COLO829 (cell line): ENCODE measurements at regions not wholly inside any gene's neighbourhood (a gene's known extent, or its start where the extent isn't known, plus 50 kb on each side); places are given as distances from the start of the nearest gene placed in this dataset.

Source experiments
- DNase-seq: peaks from one replicate; pipeline ENCODE4 v3.0.0; 2012; ENCODE audit warnings: low spot score

DNA sequence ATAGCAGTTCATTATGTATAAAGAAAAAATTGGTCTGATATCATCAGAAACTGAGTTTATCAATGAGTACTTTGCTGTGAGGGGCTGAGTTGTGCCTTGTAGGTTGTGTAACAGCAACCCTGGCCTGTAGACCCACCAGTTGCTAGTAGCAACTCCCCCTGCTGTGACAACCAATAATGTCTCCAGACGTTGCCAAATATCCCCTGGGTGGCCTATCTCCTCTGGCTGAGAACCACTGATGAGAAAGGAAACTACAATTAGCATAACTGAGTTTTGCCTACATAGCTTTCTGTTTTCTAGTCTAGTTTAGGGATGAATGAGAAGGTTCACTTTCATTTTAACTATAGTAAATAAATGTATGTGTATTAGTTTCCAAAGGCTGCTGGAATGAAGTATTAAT, 234.1 kb downstream of the CPE start:
- no peak for DNase-seq

DNA sequence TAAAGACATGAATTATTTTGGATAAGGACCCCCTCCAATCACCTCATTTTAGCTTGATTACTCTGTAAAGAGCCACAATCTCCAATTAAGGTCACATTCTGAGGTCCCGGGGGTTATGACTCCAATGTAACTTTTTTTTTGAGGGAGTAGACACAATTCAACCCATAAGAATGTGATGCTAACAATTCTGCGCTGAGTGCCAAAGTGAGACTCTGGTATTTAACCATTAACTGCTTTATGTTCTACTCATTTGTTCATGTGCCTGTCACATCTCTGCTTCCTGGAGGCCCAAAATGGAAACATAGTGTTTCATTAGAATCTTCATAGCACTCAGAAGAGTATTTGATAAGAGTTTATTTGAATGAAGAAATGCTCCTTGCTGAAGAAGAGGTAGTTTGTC, 234.8 kb downstream of the CPE start:
- DNase-seq = no peak

DNA sequence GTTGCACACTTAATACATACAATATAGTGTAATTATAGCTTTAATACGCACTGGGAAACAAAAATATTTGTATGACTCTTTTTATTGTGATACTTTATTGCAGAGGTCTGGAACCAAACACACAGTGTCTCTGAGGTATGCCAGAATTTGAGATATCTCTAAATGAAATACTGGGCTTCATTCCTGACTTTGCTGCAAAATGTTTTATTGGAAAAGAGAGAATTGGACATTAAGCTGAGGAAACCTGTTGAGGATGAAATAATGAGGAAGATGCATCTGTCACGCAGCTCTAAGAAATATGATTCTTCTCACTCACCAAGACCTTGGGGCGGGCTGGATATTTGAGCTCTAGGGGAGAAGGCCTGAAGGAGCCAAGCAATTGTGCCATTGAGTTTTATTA, 242.1 kb downstream of the CPE start:
- DNase-seq = no peak

DNA sequence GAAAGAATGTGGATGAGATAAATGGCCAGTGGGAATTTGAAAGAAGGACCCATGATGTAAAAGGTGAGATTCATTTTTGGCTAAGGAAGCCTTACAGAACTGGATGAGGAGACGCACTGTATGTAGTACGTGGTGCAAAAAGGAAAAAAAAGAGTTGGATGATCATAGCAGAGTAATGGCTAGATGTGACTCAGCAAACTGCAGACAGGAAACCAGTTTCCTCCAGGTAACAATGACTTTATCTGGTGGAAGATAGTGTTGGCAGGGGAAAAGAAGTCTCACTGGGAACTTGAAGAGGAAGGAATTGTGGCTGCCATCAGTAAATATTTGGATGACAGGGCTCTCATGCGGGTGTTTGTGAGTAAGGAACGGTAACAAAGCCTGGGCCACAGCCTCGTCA, 243.2 kb downstream of the CPE start:
- DNase-seq = no peak

DNA sequence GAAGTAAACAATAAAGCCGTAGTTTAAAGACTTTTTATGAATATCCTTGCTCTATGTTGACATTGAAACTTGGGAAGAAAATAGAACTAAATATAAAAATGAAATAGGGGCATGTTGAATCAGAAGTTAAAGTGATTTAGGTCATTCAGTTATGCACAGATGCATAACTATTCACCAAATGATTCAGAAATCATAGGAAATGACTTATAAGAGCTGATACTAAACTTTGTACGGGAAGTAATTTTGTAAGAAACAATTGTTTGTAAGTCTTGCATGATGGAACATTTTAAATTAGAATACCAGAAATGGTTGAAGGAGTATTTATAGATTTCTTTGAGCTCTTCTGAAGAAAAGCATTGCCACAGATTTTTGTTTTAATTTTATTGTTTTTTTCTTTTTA, 246.5 kb downstream of the CPE start:
- no peak for DNase-seq

DNA sequence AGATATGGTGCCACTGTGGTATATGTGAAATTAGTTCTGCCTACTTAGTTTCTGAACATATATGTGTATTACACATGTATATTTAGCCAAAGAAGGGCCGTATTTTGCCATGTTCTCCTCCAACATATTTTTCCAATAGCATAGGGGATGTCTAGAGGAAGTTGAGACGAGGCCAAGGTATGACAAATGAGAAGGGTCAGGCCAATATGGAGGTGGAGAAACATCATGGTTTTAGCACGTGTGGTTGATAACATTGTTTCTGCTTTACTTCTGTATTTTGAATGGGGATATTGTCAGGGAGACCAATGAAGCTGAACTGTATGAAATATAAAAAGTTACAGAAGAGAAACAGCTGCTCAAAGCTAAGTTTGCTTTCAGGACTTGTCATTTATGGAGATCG, 246.7 kb upstream of the TLL1 start:
- no peak for DNase-seq

DNA sequence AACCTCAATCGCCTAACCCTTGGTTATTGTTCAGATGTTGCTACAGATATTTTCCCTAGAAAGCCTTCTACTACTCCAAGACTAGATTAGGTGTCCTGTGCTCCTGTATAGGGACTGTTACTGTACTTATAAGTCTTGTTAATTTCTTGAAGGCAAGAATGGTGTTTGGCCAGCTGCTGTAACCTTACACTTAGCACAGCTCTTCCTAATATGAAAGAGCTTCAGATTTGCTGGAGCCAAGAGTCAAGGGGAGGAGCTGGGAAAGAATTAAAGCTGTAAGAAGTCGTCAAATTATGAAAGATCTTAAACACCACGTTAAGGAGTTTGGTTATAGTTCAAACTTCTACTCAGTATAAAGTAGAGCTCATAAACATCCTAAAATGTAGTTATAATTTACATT, 245.9 kb upstream of the TLL1 start:
- DNase-seq = no peak

DNA sequence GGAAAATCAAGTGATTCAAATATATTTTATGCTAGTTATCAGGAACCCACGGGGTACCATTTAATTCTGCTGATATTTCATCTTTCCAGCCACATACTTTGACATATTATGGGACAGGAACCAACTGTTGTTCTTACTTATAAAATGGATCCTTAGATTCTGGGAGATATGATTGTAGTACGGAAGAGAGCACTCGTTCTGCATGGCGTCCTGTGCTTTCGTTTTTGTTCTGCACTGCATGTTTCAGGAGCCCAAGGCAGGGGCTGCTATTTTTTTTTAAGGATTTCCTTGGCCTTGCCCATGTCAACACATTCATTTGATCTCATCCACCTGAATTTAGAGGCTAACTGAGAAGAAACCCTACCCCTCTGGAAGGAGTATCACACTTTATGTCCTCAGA, 245.5 kb upstream of the TLL1 start:
- DNase-seq = no peak

DNA sequence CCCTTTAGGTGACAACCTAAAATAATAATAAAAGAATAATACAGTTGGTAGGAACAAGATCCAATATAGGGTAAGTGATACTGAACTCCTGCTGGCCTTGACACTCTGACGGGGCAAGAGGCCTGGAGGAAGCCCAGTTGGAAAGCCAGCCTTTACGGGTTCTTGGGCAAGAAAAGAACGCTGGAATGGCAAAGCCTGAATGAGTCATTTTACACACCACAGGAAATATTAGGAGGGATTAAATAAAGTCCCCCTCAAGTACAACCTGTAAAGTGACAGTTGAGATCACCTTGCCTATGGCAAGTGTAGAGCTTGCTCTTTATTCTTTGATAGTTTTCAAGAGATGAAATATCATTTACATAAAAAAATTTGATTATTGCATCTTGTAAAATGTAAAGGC, 244.5 kb upstream of the TLL1 start:
- no peak for DNase-seq

DNA sequence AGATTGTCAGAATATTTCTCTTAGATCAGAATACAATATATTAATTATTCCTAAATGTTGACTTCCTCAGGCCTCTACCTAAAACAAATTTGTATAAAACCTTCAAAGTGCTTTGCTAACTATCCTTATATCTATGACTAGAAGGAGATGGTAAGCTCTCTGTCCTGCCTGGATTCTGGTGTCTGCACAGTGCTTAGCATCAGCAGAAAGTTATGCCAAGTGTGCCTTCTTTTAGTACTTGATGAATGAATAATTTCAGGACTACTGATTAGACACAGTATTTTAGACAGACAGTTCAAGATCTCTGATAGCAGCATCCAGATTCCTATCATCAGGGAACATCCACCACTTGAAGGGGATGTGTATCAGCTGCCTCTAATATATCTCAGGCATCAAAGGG, 242.4 kb upstream of the TLL1 start:
- no peak for DNase-seq

DNA sequence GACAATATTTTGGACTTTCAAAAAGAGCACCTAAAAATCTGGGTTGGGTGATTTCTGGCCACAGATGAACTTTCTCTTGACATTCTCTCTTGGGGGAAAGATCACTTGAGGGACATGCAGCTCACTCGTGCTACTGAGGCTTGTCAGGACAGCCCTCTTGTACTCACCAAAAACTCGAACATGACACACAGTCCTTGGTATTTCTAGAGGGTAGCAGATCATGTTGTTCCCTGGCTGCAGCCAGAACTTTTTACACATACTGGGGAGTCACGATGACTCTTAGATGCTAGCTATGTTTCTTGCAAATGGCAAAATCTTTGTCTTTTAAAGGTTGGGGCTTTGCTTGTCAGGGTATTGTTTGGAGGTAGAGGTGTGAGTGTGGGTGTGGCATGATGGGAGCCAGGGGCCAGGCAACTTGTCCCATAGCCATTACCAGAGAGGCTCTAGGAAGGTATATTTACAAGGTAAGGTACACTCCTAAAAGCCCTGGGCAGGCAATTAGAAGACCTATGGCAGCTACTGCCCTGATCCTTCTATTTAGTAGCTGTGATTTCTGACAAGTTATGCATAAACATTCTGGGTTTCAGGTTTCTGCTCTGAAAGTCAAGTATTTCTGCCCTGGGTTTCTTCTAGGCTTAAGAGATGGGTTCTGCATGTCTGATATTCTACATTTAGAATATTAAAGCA, 241.7 kb upstream of the TLL1 start:
- no peak for DNase-seq

DNA sequence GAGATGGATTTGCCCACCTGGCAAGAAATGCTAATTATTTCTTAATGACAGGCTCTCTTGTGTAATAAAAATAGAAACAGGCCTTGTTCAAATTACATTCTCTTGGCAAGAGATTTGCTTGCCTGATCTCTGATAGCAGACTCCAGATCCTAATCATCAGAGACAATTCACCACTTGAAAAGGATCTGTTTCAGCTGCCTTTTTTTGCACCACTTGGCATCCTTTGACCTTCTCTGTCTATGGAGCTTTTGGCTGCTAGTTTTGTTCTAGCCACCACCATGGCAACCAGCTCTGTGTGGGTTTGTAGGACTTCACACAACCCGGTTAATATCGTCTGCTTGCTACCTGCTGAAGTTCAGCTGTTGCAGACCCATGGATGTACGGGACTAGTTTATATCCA, 241.1 kb upstream of the TLL1 start:
- DNase-seq = no peak

DNA sequence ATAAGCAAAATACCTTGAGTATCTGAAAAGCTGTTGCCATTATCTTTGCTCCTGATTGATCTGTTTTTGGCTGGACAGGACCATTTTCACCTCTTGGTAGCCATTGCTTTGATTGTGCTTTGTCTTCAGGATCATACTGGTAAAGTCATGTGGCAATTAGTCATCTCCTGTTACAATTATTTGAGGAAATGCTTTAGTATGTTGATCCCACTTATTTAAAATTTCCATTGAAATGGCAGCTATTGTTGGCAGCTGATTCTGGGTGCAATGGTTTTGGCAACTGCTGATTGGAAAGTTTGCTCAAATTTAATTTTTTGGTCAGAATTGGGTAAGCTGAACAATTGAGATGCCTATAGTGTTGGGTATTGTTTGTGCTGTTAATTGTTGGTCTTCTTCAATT, 238.3 kb upstream of the TLL1 start:
- DNase-seq = no peak

DNA sequence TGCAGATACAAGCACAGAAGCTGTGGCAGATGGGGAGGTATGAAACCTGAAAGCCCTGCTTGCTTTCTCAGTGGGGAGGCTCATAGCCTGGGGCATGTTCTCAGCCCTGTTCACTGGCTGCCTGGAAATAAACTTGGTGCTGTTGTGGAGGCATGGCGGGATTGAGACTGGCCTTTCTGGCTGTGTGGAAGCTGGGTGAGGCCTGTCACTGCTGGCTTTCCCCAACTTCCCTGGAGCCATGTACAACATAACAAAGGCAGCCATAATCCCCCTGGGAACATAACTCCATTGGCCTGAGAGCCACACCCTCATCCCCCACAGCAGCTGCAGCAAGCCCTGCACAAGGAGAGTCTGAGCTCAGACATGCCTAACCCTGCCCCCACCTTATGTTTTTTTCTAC, 237.7 kb upstream of the TLL1 start:
- DNase-seq = no peak

DNA sequence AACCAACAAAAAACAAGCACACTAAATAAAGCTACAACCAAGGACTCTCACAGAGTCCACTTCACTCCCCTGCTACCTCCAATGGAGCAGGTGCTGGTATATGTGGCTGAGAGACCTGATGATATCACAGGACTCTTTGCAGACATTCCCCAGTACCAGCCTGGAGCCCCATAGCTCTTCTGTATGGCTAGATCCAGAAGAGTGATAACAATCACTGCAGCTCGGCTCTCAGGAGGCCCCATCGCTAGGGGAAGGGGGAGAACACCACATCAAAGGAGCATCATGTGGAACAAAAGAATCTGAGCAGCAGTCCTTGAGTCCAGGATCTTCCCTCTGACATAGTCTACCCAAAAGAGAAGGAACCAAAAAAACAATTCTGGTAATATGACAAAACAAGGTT, 237.1 kb upstream of the TLL1 start:
- no peak for DNase-seq

DNA sequence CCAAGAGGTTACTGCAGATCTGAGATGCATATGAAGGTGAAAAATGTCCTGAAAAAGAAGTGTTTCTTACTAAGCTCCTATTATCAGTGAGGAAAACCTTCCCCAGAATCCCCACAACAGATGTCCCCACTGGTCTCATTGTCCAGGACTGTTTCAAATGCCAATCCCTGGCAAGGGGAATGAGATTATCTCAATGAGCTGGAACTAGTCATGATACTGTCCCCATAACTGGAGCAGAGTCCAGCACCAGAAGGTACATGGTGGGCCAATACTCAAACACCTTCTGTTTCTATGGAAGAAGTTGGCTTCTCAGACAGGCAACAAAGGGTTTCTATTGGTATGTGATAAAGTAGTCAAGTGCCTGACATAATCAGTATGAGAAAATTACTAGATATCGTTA, 221.1 kb upstream of the TLL1 start:
- no peak for DNase-seq

DNA sequence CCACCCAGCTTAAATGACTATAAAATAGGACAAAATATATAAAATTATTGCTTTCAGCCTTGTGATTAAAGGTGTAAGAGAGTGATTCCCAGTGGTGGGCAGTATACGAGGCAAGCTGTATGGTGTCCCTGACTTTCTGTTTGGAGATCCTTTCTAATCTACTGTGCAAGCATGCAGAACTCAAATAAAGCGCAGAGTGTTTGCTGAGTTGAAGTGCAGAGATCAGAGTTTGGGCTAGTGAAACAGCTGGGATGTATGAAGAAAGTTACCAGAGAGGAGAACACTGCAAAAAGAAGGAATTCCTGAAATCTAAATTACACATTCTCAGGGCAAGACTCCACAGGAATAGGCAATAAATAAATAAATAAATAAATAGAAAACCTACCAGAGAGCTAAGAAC, 218.5 kb upstream of the TLL1 start:
- no peak for DNase-seq

DNA sequence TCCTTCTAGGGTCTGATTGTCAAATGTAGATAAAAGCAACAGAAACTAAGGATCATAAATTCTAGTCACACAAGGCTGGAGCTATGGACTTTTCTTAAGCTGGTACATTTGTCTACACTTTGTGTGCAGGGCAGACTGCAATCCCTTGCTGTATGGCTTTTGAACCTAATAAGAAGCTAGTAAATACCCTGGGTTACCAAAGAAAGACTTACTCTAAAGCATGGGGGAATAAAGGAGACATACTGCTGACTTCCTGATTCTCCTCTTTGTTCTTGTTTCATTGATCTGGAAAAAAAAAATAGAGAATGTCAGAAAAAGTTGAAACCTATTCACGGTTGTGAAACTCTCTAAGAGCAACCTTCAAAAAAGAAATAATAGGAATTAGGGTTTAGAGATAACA, 216.6 kb upstream of the TLL1 start:
- no peak for DNase-seq

DNA sequence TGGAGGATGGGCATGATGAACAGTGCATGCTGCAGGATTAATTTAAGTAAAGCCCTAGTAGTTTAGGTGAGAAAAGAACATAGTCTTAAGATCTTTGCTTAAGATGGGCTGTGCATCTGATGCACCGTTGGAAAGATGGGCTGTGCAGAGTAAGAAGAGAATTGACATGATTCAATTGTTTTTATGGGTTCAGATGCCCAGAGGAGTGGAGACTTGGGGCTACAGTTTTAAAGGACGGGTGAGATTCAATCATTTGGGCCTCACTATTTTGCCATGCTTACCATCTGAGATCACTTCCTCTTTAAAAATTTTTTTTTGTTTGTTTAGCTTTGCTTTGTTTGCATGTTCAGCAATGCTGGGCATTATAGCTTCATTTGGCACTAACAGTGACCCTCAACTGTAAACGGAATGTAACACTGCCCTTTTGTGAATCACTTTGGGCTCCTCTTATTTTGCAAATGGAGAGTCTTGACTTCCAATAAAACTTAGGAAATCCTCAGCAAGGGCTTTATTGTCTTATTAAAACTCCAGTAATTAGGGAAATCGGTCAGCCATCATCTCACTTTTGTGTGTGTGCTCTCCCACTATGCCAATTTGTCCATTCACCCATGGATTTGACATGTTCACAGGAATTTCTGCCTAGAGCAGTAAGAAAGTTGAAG, 216.1 kb upstream of the TLL1 start:
- DNase-seq = no peak

DNA sequence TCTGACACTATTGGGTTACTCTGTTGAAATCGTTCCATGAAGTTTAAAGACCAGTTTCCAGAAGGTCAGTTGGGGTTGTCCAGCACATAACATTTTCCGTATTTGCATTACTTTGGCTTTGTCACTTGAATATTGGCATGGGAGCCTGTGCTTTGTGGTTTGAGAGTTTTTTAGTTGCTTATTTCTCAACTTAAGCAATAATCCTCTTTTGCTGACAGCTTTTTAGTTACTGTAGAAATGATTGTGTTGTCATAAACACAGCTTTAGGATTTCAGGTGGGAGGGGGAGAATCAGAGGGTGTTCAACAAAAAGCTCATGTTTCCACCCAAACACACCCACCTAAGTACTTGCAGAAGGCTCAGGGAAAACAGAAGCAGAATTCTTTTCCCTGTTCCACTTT, 210.7 kb upstream of the TLL1 start:
- no peak for DNase-seq

DNA sequence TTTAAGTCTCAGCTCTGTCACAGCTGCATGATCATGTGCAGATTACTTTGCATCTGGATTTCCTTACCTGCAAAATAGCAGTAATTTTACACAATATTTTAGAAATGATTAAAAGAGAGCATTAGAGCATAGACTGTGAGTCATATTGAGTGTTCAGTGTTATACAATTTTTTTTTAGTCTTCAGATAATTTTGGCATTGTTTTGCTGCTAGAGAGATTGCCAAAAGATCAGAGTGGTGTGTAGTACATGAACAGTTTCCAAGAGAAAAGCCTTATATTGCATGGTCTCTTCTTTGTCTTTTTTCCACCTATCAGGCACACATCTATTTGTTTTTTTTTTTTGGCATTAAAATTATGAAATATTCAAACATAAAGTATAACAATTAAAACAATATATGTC, 209.6 kb upstream of the TLL1 start:
- DNase-seq = no peak

DNA sequence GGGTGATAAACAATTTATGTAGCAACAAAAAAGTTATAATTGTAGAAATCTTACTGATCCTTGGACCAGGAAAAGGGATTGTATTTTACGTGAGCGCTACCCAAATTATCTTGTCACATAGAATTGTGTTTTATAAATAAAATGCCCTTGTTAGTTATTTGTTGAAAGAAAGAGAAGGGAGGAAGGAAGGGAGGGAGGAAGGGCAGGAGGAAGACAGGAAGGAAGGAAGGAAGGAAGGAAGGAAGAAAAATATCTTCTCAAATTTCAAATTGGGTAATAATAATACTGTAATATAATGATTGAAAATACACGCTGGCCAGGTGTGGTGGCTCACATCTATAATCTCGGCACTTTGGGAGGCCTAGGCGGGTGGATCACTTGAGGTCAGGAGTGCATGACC, 206.2 kb upstream of the TLL1 start:
- DNase-seq = no peak

DNA sequence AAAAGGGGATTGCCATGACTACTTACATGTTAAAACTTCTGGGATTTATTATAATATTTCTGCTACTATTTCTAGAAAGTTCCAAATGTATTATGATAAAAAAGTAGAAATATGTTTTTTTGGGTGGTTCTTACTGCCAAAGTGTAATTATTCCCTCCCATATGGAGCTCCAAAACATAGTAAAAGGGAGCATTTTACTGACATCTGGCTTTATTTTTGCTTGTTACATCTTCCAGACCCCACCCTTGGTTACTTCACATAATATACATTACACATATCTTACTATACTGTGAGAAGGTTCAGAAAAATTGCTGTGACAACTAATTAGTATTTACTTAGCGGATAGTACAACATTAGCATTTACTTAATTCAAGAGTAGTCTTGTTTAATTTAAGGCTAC, 205.1 kb upstream of the TLL1 start:
- no peak for DNase-seq

DNA sequence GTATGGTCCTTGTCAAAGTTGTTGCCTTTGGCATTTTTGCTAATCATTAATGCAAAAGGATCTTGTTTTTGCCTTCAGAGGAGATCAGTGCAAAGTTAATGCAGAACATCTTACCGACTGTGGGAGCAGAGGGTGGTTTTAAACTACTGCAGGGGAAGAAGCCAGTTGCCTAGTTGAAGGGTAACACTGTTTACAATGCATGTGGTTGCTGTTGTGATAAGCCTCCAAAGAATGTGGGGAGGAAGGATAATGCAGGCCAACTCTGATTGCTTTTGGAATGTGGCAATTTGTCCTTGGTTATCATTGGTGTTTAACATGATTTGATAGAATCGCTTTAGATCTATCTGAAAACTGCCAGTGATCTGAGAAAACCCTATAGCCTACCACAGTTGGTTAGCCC, 204.3 kb upstream of the TLL1 start:
- DNase-seq = no peak
